ENCODE measurements at regions not wholly inside any gene's neighbourhood (a gene's known extent, or its start where the extent isn't known, plus 50 kb on each side); places are given as distances from the start of the nearest gene placed in this dataset.

- WGBS, 4 donors = 70 to 86% (median 73%) methylated on average over 4 of the region's 4 CpGs
These were observed 85.9 kb upstream of the ACSL4 start for GRCh38 chrX:109818976-109819375.

DNA sequence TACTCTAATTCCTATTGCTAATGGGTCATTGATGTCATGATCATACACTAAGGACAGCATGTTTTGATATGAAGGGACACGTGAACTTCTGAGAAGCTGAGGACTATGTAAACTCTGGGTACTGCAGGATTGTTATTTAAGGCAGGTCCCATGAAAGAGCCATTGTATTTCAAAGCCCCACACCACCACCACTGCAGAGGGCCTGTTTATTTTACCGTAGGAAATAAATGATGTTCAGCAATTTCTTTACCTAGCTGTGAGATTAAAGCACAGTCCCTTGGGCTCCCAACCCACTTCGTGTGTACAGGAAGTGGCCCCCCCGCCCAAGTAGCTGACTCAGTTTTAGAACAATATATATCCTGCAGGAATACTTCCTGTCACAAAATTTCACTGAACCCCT lies 89.8 kb upstream of the ACSL4 start:
- ATAC-seq (peak in 1 of 4 donors; percentile 49), DNase-seq (peak in 1 of 5 donors; percentile 7)
- TF ChIP-seq CTCF (IDR thresholded peaks at IDR 0.05) (no peak), POLR2A (IDR thresholded peaks at IDR 0.05) (no peak)
- no peak overlapping the region for H3K4me3 ChIP-seq
- intact Hi-C loops (cut with DNase I) = no loop called here
- no peaks in the 10 kb centered on the region for H3K36me3 ChIP-seq
- WGBS, 4 donors = 29 to 58% (median 45%) methylated on average over 4 of the region's 4 CpGs
- H3K9me3 ChIP-seq = no peaks in the 10 kb centered on the region
- H3K27ac ChIP-seq = peak overlapping the region in 1 of 12 donors; percentile 19
- peaks cover 0 to 21% (median 0%) of the 10 kb centered on the region in 9 donors for H3K27me3 ChIP-seq
- H3K4me1 ChIP-seq = no peaks in the 10 kb centered on the region

More at GRCh38 chrX:109818976-109819375, 85.9 kb upstream of the ACSL4 start:
- peaks cover 0 to 30% (median 0%) of the 10 kb centered on the region in 9 donors for H3K27me3 ChIP-seq
- no peak for DNase-seq
- H3K4me3 ChIP-seq = no peak overlapping the region
- H3K4me1 ChIP-seq = no peaks in the 10 kb centered on the region
- peak in 1 of 4 donors; percentile 34 for ATAC-seq
- no peak overlapping the region for H3K27ac ChIP-seq
- intact Hi-C loops (cut with DNase I) = loop anchor here in 1 of 10 donors (5.0 kb wide), 1 partner anchor 1137 kb away; no protein-coding TSS in a partner anchor
- TF ChIP-seq CTCF (IDR thresholded peaks at IDR 0.05) (no peak), POLR2A (IDR thresholded peaks at IDR 0.05) (no peak)
- H3K36me3 ChIP-seq = no peaks in the 10 kb centered on the region
- H3K9me3 ChIP-seq = no peaks in the 10 kb centered on the region

- intact Hi-C loops (cut with DNase I) = no loop called here
- no peak overlapping the region for H3K27ac ChIP-seq
- no peak overlapping the region for H3K4me3 ChIP-seq
- peaks cover 0 to 15% (median 0%) of the 10 kb centered on the region in 9 donors for H3K27me3 ChIP-seq
- TF ChIP-seq POLR2A (IDR thresholded peaks at IDR 0.05) (no peak), CTCF (IDR thresholded peaks at IDR 0.05) (no peak)
- DNase-seq (no peak), ATAC-seq (no peak)
- peaks cover 0 to 14% (median 0%) of the 10 kb centered on the region in 12 donors for H3K4me1 ChIP-seq
- H3K9me3 ChIP-seq = no peaks in the 10 kb centered on the region
- WGBS, 4 donors = 63 to 86% (median 78%) methylated on average over 1 of the region's 1 CpG
- H3K36me3 ChIP-seq = no peaks in the 10 kb centered on the region
These were observed 94.1 kb upstream of the ACSL4 start for GRCh38 chrX:109826954-109827708.

- WGBS, 4 donors = 80 to 98% (median 86%) methylated on average over 4 of the region's 4 CpGs
- intact Hi-C loops (cut with DNase I) = no loop called here
These were observed 94.7 kb upstream of the ACSL4 start for GRCh38 chrX:109827772-109828171.

More at GRCh38 chrX:109827772-109828171, 94.7 kb upstream of the ACSL4 start:
- DNase-seq = no peak
- no peak for ATAC-seq
- Histone ChIP-seq H3K4me3 (no peak overlapping the region), H3K27me3 (peaks cover 0 to 15% (median 0%) of the 10 kb centered on the region in 9 donors), H3K27ac (no peak overlapping the region), H3K4me1 (peaks cover 0 to 14% (median 0%) of the 10 kb centered on the region in 12 donors), H3K9me3 (no peaks in the 10 kb centered on the region), H3K36me3 (no peaks in the 10 kb centered on the region)
- TF ChIP-seq CTCF (IDR thresholded peaks at IDR 0.05) (no peak), POLR2A (IDR thresholded peaks at IDR 0.05) (no peak)
